Hematopoietic multipotent progenitor cell treated with erythropoietin and hydrocortisone succinate and interleukin-3 and kit ligand, for 4 days (in vitro differentiated cells): ENCODE measurements at regions not wholly inside any gene's neighbourhood (a gene's known extent, or its start where the extent isn't known, plus 50 kb on each side); places are given as distances from the start of the nearest gene placed in this dataset.
A peak's percentile ranks its signal among the peaks of the same experiment; 100 is the strongest.

Source experiments
- DNase-seq: peaks from one replicate; pipeline ENCODE4 v3.0.0-alpha.2; 2015

- no peak for DNase-seq
Measured at GRCh38 chr9:129504404-129504803, 116.5 kb downstream of the C9orf50 start.

- DNase-seq: no peak
Measured at GRCh38 chr9:129501771-129502319, 119.1 kb downstream of the C9orf50 start.

GRCh38 chr9:129500863-129501770, 119.8 kb downstream of the C9orf50 start:
- DNase-seq: no peak

GRCh38 chr9:129500161-129500862, 120.6 kb downstream of the C9orf50 start:
- no peak for DNase-seq

GRCh38 chr9:129498451-129499384, 122.2 kb downstream of the C9orf50 start:
- DNase-seq: no peak

GRCh38 chr9:129497813-129498450, 123.0 kb downstream of the C9orf50 start:
- no peak for DNase-seq

- no peak for DNase-seq
Measured at GRCh38 chr9:129497005-129497812, 123.7 kb downstream of the C9orf50 start.

GRCh38 chr9:129496473-129497004, 124.4 kb downstream of the C9orf50 start:
- DNase-seq: peak; percentile 94

- DNase-seq: peak; percentile 91
Measured at GRCh38 chr9:129495620-129496472, 125.1 kb downstream of the C9orf50 start.

- no peak for DNase-seq
Measured at GRCh38 chr9:129494113-129494789, 126.7 kb downstream of the C9orf50 start.

GRCh38 chr9:129493706-129494047, 127.2 kb downstream of the C9orf50 start:
- no peak for DNase-seq

GRCh38 chr9:129493002-129493705, 127.7 kb downstream of the C9orf50 start:
- no peak for DNase-seq

- no peak for DNase-seq
Measured at GRCh38 chr9:129491487-129491855, 129.4 kb downstream of the C9orf50 start.

- no peak for DNase-seq
Measured at GRCh38 chr9:129490583-129491486, 130.1 kb downstream of the C9orf50 start.

- no peak for DNase-seq
Measured at GRCh38 chr9:129489838-129490582, 130.9 kb downstream of the C9orf50 start.

GRCh38 chr9:129487658-129488483, 133.0 kb downstream of the C9orf50 start:
- peak; percentile 63 for DNase-seq
